PC-3 (cell line): ENCODE measurements at regions not wholly inside any gene's neighbourhood (a gene's known extent, or its start where the extent isn't known, plus 50 kb on each side); places are given as distances from the start of the nearest gene placed in this dataset.

Experiments used
- EZH2 ChIP-seq: fragments of 300-600 bp; sonication (generic); IDR thresholded peaks from one replicate; pipeline ENCODE4 v1.6.1; 2017; ENCODE audit warnings: antibody characterized with exemption, mild to moderate bottlenecking, low read length; ENCODE audit not compliant: unreplicated experiment
- TF ChIP-seq, protein P1 (sequence below): fragments of 300-600 bp; sonication (generic); conservative IDR thresholded peaks from 2 replicates; pipeline ENCODE4 v1.5.1; 2017; ENCODE audit warnings: antibody characterized with exemption, low read depth, mild to moderate bottlenecking, low read length

DNA sequence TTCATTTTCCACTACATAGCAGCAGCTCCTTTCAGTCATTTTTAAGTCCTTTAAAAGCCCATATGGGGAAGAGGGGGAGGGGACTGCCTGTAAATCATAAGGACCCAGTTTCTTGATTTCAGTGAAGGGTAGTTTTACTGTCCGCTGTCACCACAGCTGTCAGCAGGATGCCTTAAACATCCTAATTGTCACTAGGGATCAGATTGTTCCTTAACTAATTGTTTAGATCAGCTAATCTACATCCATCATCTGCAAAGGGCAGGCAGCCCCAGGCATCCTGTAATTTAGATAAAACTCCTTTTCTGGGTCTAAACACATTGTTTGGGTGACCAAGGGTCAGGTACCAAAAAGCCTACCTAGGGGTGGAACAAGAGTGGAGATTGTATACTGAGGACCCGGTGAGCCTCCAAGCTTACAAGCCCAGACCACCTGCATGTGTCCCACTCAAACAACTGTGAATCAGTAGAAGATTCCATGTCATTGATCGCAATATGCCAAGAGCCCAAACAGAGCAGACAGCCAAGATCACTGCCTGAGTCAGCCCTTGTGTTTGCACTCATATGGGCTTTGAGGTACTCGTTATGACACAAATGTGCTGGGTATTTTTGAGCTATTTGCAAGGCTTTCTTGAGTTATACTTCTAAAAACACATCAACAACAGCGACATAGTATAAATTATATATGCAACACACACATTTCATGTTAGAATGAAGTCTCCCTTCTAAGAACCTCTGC is 198.7 kb upstream of the CEP162 start:
- TF ChIP-seq, protein P1, sequence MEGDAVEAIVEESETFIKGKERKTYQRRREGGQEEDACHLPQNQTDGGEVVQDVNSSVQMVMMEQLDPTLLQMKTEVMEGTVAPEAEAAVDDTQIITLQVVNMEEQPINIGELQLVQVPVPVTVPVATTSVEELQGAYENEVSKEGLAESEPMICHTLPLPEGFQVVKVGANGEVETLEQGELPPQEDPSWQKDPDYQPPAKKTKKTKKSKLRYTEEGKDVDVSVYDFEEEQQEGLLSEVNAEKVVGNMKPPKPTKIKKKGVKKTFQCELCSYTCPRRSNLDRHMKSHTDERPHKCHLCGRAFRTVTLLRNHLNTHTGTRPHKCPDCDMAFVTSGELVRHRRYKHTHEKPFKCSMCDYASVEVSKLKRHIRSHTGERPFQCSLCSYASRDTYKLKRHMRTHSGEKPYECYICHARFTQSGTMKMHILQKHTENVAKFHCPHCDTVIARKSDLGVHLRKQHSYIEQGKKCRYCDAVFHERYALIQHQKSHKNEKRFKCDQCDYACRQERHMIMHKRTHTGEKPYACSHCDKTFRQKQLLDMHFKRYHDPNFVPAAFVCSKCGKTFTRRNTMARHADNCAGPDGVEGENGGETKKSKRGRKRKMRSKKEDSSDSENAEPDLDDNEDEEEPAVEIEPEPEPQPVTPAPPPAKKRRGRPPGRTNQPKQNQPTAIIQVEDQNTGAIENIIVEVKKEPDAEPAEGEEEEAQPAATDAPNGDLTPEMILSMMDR = no peak
- TF ChIP-seq EZH2 = no peak
